ENCODE measurements at regions not wholly inside any gene's neighbourhood (a gene's known extent, or its start where the extent isn't known, plus 50 kb on each side); places are given as distances from the start of the nearest gene placed in this dataset.

- Histone ChIP-seq H4K8ac (ENCODE audit: extremely low read depth, insufficient read depth, low read length) (no peak overlapping the region), H3K14ac (ENCODE audit: insufficient read length) (no peak overlapping the region), H3K27ac (ENCODE audit: low read depth, low read length) (no peak overlapping the region), H4K91ac (replicated peaks; ENCODE audit: insufficient read length, low read length) (no peak overlapping the region), H2BK12ac (ENCODE audit: low read depth, low read length) (no peak overlapping the region), H2BK15ac (ENCODE audit: low read length) (no peak overlapping the region), H3K79me2 (ENCODE audit: control insufficient read depth in 1 of 2, insufficient read depth in 2 of 2, low read length in 2 of 2) (no peaks in the 10 kb centered on the region), H3K23ac (ENCODE audit: insufficient read length) (no peak overlapping the region), H3K4me1 (replicated peaks in 1 of 4; ENCODE audit: control insufficient read depth in 3 of 4, insufficient read depth in 4 of 4, low read length in 3 of 4) (no peaks in the 10 kb centered on the region), H3K36me3 (ENCODE audit: control insufficient read depth in 2 of 4, insufficient read depth in 4 of 4, low read length in 3 of 4) (no peaks in the 10 kb centered on the region), H3K27me3 (replicated peaks in 1 of 4; ENCODE audit: control insufficient read depth in 3 of 4, extremely low read depth in 1 of 4, insufficient read depth in 3 of 4, low read length in 3 of 4) (no peaks in the 10 kb centered on the region), H3K4me3 (ENCODE audit: extremely low read depth in 1 of 4, insufficient read depth in 2 of 4, low read depth in 3 of 4, low read length in 4 of 4) (no peak overlapping the region), H3K79me1 (ENCODE audit: low read depth, low read length) (no peaks in the 10 kb centered on the region), H3K9ac (replicated peaks in 1 of 4; ENCODE audit: extremely low read depth in 1 of 4, low read depth in 3 of 4, low read length in 3 of 4) (no peak overlapping the region), H4K20me1 (replicated peaks in 1 of 2; ENCODE audit: control insufficient read depth in 1 of 2, insufficient read depth in 2 of 2, low read length in 2 of 2) (no peaks in the 10 kb centered on the region), H4K5ac (ENCODE audit: insufficient read length, low read depth, low read length) (no peak overlapping the region), H2BK5ac (ENCODE audit: low read depth, low read length) (no peak overlapping the region), H2AK5ac (ENCODE audit: low read depth, low read length) (no peak overlapping the region), H2BK120ac (replicated peaks; ENCODE audit: low read depth, low read length) (no peak overlapping the region), H3K56ac (replicated peaks; ENCODE audit: insufficient read length, low read depth, low read length) (no peak overlapping the region), H3K4ac (replicated peaks; ENCODE audit: insufficient read length, low read depth, low read length) (no peak overlapping the region), H2AFZ (ENCODE audit: low read length) (no peak overlapping the region), H2BK20ac (ENCODE audit: low read length) (no peak overlapping the region), H3K18ac (ENCODE audit: extremely low read depth, low read length) (no peak overlapping the region), H3K23me2 (ENCODE audit: low read depth, low read length) (no peaks in the 10 kb centered on the region), H3K4me2 (ENCODE audit: insufficient read depth in 1 of 2, low read depth in 2 of 2, low read length in 2 of 2) (no peak overlapping the region), H3K9me3 (ENCODE audit: insufficient read depth in 2 of 2, low read depth in 1 of 2, low read length in 1 of 2) (no peaks in the 10 kb centered on the region)
- FAIRE-seq (no peak), DNase-seq (ENCODE audit: low read depth in 1 of 2, low spot score in 2 of 2) (no peak)
- no peak for TF ChIP-seq KDM4A (IDR thresholded peaks at IDR 0.05; ENCODE audit: low read depth, low read length, severe bottlenecking)
- no peak for TF ChIP-seq TAF1 (IDR thresholded peaks at IDR 0.05; ENCODE audit: low read depth, low read length)
- TF ChIP-seq EGR1 (IDR thresholded peaks at IDR 0.05; ENCODE audit: borderline replicate concordance, low read depth, low read length), result no peak
- TF ChIP-seq SIRT6 (IDR thresholded peaks at IDR 0.05; ENCODE audit: low read length), result no peak
- no peak for TF ChIP-seq CTCF (IDR thresholded peaks at IDR 0.05; ENCODE audit: control extremely low read depth in 1 of 3, insufficient read depth in 1 of 3, low read depth in 1 of 3, low read length in 3 of 3)
- no peak for TF ChIP-seq SP2 (IDR thresholded peaks at IDR 0.05; ENCODE audit: low read length)
- TF ChIP-seq CTBP2 (IDR thresholded peaks at IDR 0.05; ENCODE audit: borderline replicate concordance, insufficient read depth, insufficient read length, low read length), result no peak
- TF ChIP-seq SIX5 (IDR thresholded peaks at IDR 0.05; ENCODE audit: low read depth, low read length), result no peak
- no peak for TF ChIP-seq NANOG (IDR thresholded peaks at IDR 0.05; ENCODE audit: insufficient read depth, low read depth, low read length, poor library complexity, severe bottlenecking)
- no peak for TF ChIP-seq SIN3A (conservative IDR thresholded peaks at IDR 0.05 in 1 of 2, IDR thresholded peaks at IDR 0.05 in 1 of 2; ENCODE audit: low read depth in 1 of 2, low read length in 2 of 2)
- TF ChIP-seq EZH2 (IDR thresholded peaks at IDR 0.05; ENCODE audit: low read depth, low read length, severe bottlenecking), result no peak
- no peak for TF ChIP-seq POLR2A (IDR thresholded peaks at IDR 0.05; ENCODE audit: control extremely low read depth in 1 of 2, low read depth in 2 of 2, low read length in 2 of 2)
- POLR2A ChIA-PET (ENCODE audit: partially characterized antibody), result no interaction called here
- 96% methylated on average over 8 of the region's 8 CpGs; no CpG with 5 or more reads in 1 of the 2 experiments for WGBS, 2 experiments (ENCODE audit: extremely low coverage in 1 of 2, insufficient coverage in 1 of 2, insufficient read length in 1 of 2, insufficient replicate concordance in 2 of 2, low coverage in 1 of 2, low lambda C conversion rate in 2 of 2, missing lambda C conversion rate in 1 of 2)
- CTCF ChIA-PET (ENCODE audit: partially characterized antibody), result interaction anchor here (0.6 to 1.0 kb wide), 3 partner anchors 63 to 166 kb away, joined by 3 read pairs; no protein-coding TSS in a partner anchor
Observed at GRCh38 chr20:59376998-59377397, 76.6 kb downstream of the EDN3 start.
